HEK293 (cell line): ENCODE measurements at regions not wholly inside any gene's neighbourhood (a gene's known extent, or its start where the extent isn't known, plus 50 kb on each side); places are given as distances from the start of the nearest gene placed in this dataset.

Experiments used
- CTCF ChIA-PET: fragments of 350-600 bp; formaldehyde crosslinking; extraction: SDS; loops from one replicate; lab custom pipeline; 2021; ENCODE audit warnings: antibody characterized with exemption; lab: Yijun Ruan, JAX
- POLR2A ChIA-PET: fragments of 300-600 bp; formaldehyde crosslinking; extraction: SDS; loops from one replicate; lab custom pipeline; 2020; ENCODE audit warnings: antibody characterized with exemption, inconsistent platforms; lab: Yijun Ruan, JAX
- H3K27ac ChIP-seq: fragments of 200-500 bp; sonication (Bioruptor generic); 2 replicates; pipeline ENCODE4 v1.5.1; 2014; ENCODE audit warnings: low read depth, low read length, control low read depth, inconsistent platforms; ENCODE audit errors: extremely low read depth
- H3K36me3 ChIP-seq, 2 experiments: fragments of 200-500 bp in 1 of 2; sonication (Bioruptor generic) in 1 of 2; 1 replicate in 1 of 2; 2 replicates in 1 of 2; pipeline ENCODE4 v1.5.1; 2014 to 2017; ENCODE audit warnings: inconsistent platforms in 2 of 2, low read length in 2 of 2; ENCODE audit not compliant: control insufficient read depth in 2 of 2, insufficient read depth in 1 of 2
- H3K4me1 ChIP-seq: fragments of 200-500 bp; sonication (Bioruptor generic); 2 replicates; pipeline ENCODE4 v1.5.1; 2014; ENCODE audit warnings: mild to moderate bottlenecking, low read length, inconsistent platforms; ENCODE audit not compliant: control insufficient read depth, insufficient read depth
- H3K4me3 ChIP-seq: 2 replicates; pipeline ENCODE4 v1.5.1; 2011; ENCODE audit warnings: low read depth, mild to moderate bottlenecking, control low read depth, low read length, moderate library complexity
- H3K9me3 ChIP-seq: fragments of 200-500 bp; sonication (Bioruptor generic); 2 replicates; pipeline ENCODE4 v1.5.1; 2014; ENCODE audit warnings: low read depth, low read length, inconsistent platforms; ENCODE audit not compliant: control insufficient read depth, insufficient read depth
- BCL11B ChIP-seq: fragments of 450-650 bp; formaldehyde crosslinking; IDR thresholded peaks from 2 replicates; pipeline ENCODE4 v1.5.1; 2016; ENCODE audit warnings: low read depth, missing biosample characterization, missing genetic modification characterization
- EGR2 ChIP-seq: fragments of 450-650 bp; formaldehyde crosslinking; IDR thresholded peaks from 2 replicates; pipeline ENCODE4 v1.5.1; 2016; ENCODE audit warnings: low read depth, missing biosample characterization, missing genetic modification characterization
- OSR2 ChIP-seq: fragments of 450-650 bp; formaldehyde crosslinking; IDR thresholded peaks from 2 replicates; pipeline ENCODE4 v1.5.1; 2016; ENCODE audit warnings: missing biosample characterization, missing genetic modification characterization
- PRDM1 ChIP-seq: fragments of 450-650 bp; formaldehyde crosslinking; IDR thresholded peaks from 2 replicates; pipeline ENCODE4; 2016; ENCODE audit warnings: missing biosample characterization, missing genetic modification characterization
- SETDB1 ChIP-seq: IDR thresholded peaks from one replicate; pipeline ENCODE4 v1.6.1; 2017; ENCODE audit warnings: mild to moderate bottlenecking, low read length, moderate library complexity, mixed read lengths; ENCODE audit not compliant: insufficient read length
- SP3 ChIP-seq: fragments of 450-650 bp; formaldehyde crosslinking; IDR thresholded peaks from 2 replicates; pipeline ENCODE4 v1.5.1; 2016; ENCODE audit warnings: missing biosample characterization, missing genetic modification characterization
- ZNF114 ChIP-seq: fragments of 450-650 bp; formaldehyde crosslinking; IDR thresholded peaks from 2 replicates; pipeline ENCODE4 v1.5.0; 2017; ENCODE audit warnings: missing biosample characterization, missing genetic modification characterization
- ZNF138 ChIP-seq: fragments of 450-650 bp; formaldehyde crosslinking; IDR thresholded peaks from 2 replicates; pipeline ENCODE4 v1.5.1; 2016; ENCODE audit warnings: missing biosample characterization, missing genetic modification characterization, borderline replicate concordance
- ZNF248 ChIP-seq: fragments of 450-650 bp; formaldehyde crosslinking; IDR thresholded peaks from 2 replicates; pipeline ENCODE4 v1.5.1; 2017; ENCODE audit warnings: missing biosample characterization, missing genetic modification characterization
- ZNF292 ChIP-seq: fragments of 450-650 bp; formaldehyde crosslinking; IDR thresholded peaks from 2 replicates; pipeline ENCODE4 v1.5.1; 2016; ENCODE audit warnings: low read depth, missing biosample characterization, missing genetic modification characterization, borderline replicate concordance
- ZNF501 ChIP-seq: fragments of 450-650 bp; formaldehyde crosslinking; IDR thresholded peaks from 2 replicates; pipeline ENCODE4 v1.5.1; 2016; ENCODE audit warnings: missing biosample characterization, missing genetic modification characterization
- ZNF677 ChIP-seq: fragments of 450-650 bp; IDR thresholded peaks from 2 replicates; pipeline ENCODE4 v1.5.0; 2018; ENCODE audit warnings: missing biosample characterization, mild to moderate bottlenecking, missing genetic modification characterization, moderate library complexity
- ZNF768 ChIP-seq: fragments of 450-650 bp; formaldehyde crosslinking; IDR thresholded peaks from 2 replicates; pipeline ENCODE4 v1.5.1; 2018; ENCODE audit warnings: missing biosample characterization, mild to moderate bottlenecking, missing genetic modification characterization
- ZNF843 ChIP-seq: fragments of 450-650 bp; formaldehyde crosslinking; IDR thresholded peaks from 2 replicates; pipeline ENCODE4 v1.5.1; 2016; ENCODE audit warnings: missing biosample characterization, missing genetic modification characterization
- ZSCAN23 ChIP-seq: fragments of 450-650 bp; formaldehyde crosslinking; IDR thresholded peaks from 2 replicates; pipeline ENCODE4 v1.5.1; 2016; ENCODE audit warnings: missing biosample characterization, missing genetic modification characterization
- TF ChIP-seq, protein P1 (sequence below): fragments of 450-650 bp; formaldehyde crosslinking; conservative IDR thresholded peaks from 2 replicates; pipeline ENCODE4 v1.5.1; 2016; ENCODE audit warnings: low read depth, missing biosample characterization, missing genetic modification characterization
- TF ChIP-seq, protein P2 (sequence below): fragments of 450-650 bp; formaldehyde crosslinking; IDR thresholded peaks from 2 replicates; pipeline ENCODE4 v1.5.0; 2017; ENCODE audit warnings: missing biosample characterization, missing genetic modification characterization, borderline replicate concordance
- TF ChIP-seq, protein P3 (sequence below): fragments of 450-650 bp; formaldehyde crosslinking; IDR thresholded peaks from 2 replicates; pipeline ENCODE4 v1.5.1; 2017; ENCODE audit warnings: missing biosample characterization, missing genetic modification characterization
- TF ChIP-seq, protein P4 (sequence below): fragments of 450-650 bp; formaldehyde crosslinking; IDR thresholded peaks from 2 replicates; pipeline ENCODE4 v1.5.1; 2017; ENCODE audit warnings: missing biosample characterization, missing genetic modification characterization
- TF ChIP-seq, protein P5 (sequence below): fragments of 450-650 bp; formaldehyde crosslinking; IDR thresholded peaks from 2 replicates; pipeline ENCODE4 v1.5.1; 2016; ENCODE audit warnings: missing biosample characterization, missing genetic modification characterization
- TF ChIP-seq, protein P6 (sequence below): fragments of 450-650 bp; formaldehyde crosslinking; IDR thresholded peaks from 2 replicates; pipeline ENCODE4 v1.5.1; 2017; ENCODE audit warnings: missing biosample characterization, mild to moderate bottlenecking, missing genetic modification characterization, moderate library complexity

DNA sequence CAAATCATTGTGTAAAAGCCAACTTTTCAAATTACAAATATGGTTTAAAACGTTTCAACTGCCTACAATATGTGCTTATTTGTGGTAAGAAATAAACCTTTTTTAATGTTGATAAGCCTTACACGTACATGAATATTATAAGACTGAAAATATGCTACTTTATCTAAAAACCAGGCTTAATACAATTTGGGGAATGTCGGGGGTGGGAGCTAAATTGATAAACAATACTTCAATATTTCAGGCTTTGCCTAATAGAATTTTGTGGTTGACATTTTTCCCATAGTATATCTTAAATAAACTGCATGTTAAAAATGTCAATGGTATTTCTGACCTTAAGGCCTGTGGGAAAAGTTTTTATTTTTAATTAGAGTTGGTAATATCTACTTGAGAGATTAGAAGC lies 69.8 kb upstream of the SLIT2 start:
- no peaks in the 10 kb centered on the region for H3K9me3 ChIP-seq
- H3K4me3 ChIP-seq, result no peak overlapping the region
- ChIA-PET POLR2A (no interaction called here), CTCF (no interaction called here)
- TF ChIP-seq ZSCAN23 (tag by site-specific recombination), result no peak
- TF ChIP-seq ZNF501 (tag by site-specific recombination), result no peak
- TF ChIP-seq ZNF677, result no peak
- TF ChIP-seq, protein P1, sequence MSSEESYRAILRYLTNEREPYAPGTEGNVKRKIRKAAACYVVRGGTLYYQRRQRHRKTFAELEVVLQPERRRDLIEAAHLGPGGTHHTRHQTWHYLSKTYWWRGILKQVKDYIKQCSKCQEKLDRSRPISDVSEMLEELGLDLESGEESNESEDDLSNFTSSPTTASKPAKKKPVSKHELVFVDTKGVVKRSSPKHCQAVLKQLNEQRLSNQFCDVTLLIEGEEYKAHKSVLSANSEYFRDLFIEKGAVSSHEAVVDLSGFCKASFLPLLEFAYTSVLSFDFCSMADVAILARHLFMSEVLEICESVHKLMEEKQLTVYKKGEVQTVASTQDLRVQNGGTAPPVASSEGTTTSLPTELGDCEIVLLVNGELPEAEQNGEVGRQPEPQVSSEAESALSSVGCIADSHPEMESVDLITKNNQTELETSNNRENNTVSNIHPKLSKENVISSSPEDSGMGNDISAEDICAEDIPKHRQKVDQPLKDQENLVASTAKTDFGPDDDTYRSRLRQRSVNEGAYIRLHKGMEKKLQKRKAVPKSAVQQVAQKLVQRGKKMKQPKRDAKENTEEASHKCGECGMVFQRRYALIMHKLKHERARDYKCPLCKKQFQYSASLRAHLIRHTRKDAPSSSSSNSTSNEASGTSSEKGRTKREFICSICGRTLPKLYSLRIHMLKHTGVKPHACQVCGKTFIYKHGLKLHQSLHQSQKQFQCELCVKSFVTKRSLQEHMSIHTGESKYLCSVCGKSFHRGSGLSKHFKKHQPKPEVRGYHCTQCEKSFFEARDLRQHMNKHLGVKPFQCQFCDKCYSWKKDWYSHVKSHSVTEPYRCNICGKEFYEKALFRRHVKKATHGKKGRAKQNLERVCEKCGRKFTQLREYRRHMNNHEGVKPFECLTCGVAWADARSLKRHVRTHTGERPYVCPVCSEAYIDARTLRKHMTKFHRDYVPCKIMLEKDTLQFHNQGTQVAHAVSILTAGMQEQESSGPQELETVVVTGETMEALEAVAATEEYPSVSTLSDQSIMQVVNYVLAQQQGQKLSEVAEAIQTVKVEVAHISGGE (tag by site-specific recombination), result no peak
- TF ChIP-seq, protein P2, sequence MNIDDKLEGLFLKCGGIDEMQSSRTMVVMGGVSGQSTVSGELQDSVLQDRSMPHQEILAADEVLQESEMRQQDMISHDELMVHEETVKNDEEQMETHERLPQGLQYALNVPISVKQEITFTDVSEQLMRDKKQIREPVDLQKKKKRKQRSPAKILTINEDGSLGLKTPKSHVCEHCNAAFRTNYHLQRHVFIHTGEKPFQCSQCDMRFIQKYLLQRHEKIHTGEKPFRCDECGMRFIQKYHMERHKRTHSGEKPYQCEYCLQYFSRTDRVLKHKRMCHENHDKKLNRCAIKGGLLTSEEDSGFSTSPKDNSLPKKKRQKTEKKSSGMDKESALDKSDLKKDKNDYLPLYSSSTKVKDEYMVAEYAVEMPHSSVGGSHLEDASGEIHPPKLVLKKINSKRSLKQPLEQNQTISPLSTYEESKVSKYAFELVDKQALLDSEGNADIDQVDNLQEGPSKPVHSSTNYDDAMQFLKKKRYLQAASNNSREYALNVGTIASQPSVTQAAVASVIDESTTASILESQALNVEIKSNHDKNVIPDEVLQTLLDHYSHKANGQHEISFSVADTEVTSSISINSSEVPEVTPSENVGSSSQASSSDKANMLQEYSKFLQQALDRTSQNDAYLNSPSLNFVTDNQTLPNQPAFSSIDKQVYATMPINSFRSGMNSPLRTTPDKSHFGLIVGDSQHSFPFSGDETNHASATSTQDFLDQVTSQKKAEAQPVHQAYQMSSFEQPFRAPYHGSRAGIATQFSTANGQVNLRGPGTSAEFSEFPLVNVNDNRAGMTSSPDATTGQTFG, result no peak
- no peak for TF ChIP-seq OSR2 (tag by site-specific recombination)
- no peaks in the 10 kb centered on the region for H3K4me1 ChIP-seq
- no peaks in the 10 kb centered on the region for H3K36me3 ChIP-seq
- H3K27ac ChIP-seq, result no peak overlapping the region

DNA sequence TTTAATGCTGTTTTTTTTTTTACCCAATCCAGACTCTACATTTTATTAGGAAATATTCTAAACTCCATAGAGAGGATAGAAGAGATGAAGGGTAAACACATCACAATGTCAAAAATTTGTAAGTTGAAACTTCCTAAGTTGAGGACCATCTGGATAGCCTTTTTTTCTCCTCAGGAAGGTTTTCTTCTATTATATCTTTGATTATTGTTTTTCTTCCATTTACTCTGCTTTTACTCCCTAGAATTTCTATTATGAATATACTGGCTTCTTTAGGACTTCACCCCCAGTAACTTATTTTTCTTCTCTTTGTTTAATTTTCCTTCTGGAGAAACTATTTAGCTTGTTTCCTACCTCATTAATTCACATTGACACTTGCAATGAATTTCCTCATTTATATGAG lies 71.2 kb upstream of the SLIT2 start:
- CTCF ChIA-PET, result no interaction called here

DNA sequence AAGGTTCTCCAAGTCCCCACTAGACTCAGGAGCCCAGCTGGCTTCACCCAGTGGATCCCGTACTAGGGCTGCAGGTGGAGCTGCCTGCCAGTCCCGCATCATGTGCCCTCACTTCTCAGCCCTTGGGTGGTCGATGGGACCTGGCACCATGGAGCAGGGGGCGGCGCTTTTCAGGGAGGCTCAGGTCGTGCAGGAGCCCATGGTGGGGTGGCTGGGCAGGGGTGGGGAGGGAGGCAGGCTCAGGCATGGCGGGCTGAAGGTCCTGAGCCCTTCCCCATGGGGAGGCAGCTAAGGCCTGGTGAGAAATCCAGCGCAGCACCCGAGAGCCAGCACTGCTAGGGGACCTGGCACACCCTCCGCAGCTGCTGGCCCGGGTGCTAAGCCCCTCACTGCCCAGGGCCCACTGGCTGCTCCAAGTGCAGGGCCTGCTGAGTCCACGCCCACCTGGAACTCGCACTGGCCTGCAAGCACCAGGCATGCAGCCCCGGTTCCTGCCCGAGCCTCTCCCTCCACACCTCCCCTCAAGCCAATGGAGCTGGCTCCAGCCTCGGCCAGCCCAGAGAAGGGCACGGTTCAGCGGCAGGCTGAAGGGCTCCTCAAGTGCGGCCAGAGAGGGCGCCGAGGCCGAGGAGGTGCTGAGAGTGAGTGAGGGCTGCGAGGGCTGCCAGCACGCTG lies 72.7 kb upstream of the SLIT2 start:
- H3K27ac ChIP-seq, result no peak overlapping the region
- POLR2A ChIA-PET, result no interaction called here
- H3K36me3 ChIP-seq, result no peaks in the 10 kb centered on the region
- CTCF ChIA-PET, result no interaction called here
- H3K4me3 ChIP-seq, result no peak overlapping the region
- H3K9me3 ChIP-seq, result no peaks in the 10 kb centered on the region
- H3K4me1 ChIP-seq, result no peaks in the 10 kb centered on the region
- TF ChIP-seq ZNF114 (tag by site-specific recombination), result no peak
- TF ChIP-seq ZNF843 (tag by site-specific recombination), result no peak
- TF ChIP-seq ZNF138 (tag by site-specific recombination), result no peak
- no peak for TF ChIP-seq BCL11B (tag by site-specific recombination)
- TF ChIP-seq, protein P3, sequence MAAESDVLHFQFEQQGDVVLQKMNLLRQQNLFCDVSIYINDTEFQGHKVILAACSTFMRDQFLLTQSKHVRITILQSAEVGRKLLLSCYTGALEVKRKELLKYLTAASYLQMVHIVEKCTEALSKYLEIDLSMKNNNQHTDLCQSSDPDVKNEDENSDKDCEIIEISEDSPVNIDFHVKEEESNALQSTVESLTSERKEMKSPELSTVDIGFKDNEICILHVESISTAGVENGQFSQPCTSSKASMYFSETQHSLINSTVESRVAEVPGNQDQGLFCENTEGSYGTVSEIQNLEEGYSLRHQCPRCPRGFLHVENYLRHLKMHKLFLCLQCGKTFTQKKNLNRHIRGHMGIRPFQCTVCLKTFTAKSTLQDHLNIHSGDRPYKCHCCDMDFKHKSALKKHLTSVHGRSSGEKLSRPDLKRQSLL (tag by site-specific recombination), result no peak
- no peak for TF ChIP-seq ZNF768 (tag by site-specific recombination)
- no peak for TF ChIP-seq SP3 (tag by site-specific recombination)
- no peak for TF ChIP-seq PRDM1
- TF ChIP-seq ZNF248 (tag by site-specific recombination), result no peak
- TF ChIP-seq, protein P4, sequence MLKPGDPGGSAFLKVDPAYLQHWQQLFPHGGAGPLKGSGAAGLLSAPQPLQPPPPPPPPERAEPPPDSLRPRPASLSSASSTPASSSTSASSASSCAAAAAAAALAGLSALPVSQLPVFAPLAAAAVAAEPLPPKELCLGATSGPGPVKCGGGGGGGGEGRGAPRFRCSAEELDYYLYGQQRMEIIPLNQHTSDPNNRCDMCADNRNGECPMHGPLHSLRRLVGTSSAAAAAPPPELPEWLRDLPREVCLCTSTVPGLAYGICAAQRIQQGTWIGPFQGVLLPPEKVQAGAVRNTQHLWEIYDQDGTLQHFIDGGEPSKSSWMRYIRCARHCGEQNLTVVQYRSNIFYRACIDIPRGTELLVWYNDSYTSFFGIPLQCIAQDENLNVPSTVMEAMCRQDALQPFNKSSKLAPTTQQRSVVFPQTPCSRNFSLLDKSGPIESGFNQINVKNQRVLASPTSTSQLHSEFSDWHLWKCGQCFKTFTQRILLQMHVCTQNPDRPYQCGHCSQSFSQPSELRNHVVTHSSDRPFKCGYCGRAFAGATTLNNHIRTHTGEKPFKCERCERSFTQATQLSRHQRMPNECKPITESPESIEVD (tag by site-specific recombination), result no peak
- no peak for TF ChIP-seq EGR2 (tag by site-specific recombination)
- TF ChIP-seq, protein P5, sequence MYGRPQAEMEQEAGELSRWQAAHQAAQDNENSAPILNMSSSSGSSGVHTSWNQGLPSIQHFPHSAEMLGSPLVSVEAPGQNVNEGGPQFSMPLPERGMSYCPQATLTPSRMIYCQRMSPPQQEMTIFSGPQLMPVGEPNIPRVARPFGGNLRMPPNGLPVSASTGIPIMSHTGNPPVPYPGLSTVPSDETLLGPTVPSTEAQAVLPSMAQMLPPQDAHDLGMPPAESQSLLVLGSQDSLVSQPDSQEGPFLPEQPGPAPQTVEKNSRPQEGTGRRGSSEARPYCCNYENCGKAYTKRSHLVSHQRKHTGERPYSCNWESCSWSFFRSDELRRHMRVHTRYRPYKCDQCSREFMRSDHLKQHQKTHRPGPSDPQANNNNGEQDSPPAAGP (tag by site-specific recombination), result no peak

More for the DNA sequence above, 71.2 kb upstream of the SLIT2 start:
- H3K27ac ChIP-seq, result no peak overlapping the region
- no peaks in the 10 kb centered on the region for H3K36me3 ChIP-seq
- no peak overlapping the region for H3K4me3 ChIP-seq
- POLR2A ChIA-PET, result no interaction called here
- H3K9me3 ChIP-seq, result no peaks in the 10 kb centered on the region
- TF ChIP-seq SETDB1, result peak; percentile 30
- TF ChIP-seq ZNF292 (tag by site-specific recombination), result no peak
- TF ChIP-seq, protein P6, sequence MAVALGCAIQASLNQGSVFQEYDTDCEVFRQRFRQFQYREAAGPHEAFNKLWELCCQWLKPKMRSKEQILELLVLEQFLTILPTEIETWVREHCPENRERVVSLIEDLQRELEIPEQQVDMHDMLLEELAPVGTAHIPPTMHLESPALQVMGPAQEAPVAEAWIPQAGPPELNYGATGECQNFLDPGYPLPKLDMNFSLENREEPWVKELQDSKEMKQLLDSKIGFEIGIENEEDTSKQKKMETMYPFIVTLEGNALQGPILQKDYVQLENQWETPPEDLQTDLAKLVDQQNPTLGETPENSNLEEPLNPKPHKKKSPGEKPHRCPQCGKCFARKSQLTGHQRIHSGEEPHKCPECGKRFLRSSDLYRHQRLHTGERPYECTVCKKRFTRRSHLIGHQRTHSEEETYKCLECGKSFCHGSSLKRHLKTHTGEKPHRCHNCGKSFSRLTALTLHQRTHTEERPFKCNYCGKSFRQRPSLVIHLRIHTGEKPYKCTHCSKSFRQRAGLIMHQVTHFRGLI (tag by site-specific recombination), result no peak
- H3K4me1 ChIP-seq, result no peaks in the 10 kb centered on the region
